Medulla oblongata (tissue), 1 donor: ENCODE measurements at regions not wholly inside any gene's neighbourhood (a gene's known extent, or its start where the extent isn't known, plus 50 kb on each side); places are given as distances from the start of the nearest gene placed in this dataset.
"Not testable (repeated sequence)": the region's sequence is repeated elsewhere in the genome, so short reads cannot be mapped to it uniquely, and the experiment has no call there.

Experiments
- DNase-seq: peaks from one replicate; pipeline ENCODE4 v3.0.0-alpha.2; 2015; ENCODE audit errors: extremely low spot score

DNA sequence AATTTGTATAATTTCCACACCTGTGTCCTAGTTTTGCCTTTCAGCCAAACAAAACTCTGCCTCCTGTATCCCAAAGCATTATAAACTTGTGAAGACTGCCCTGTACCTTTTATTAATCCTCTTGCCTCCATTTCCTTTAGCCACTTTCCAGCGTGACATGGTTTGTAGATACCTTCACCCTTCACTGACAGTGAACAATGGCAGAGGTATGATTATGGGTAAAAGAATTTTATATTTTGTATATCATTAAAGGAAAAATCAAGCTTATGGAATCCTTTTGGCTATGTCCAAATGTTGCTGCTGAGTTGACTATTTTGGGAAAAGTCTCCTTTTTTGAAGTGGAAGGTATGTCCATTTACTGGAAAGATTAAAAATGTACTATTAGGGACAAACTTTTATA, 251.7 kb downstream of the HNMT start:
- DNase-seq = no peak

DNA sequence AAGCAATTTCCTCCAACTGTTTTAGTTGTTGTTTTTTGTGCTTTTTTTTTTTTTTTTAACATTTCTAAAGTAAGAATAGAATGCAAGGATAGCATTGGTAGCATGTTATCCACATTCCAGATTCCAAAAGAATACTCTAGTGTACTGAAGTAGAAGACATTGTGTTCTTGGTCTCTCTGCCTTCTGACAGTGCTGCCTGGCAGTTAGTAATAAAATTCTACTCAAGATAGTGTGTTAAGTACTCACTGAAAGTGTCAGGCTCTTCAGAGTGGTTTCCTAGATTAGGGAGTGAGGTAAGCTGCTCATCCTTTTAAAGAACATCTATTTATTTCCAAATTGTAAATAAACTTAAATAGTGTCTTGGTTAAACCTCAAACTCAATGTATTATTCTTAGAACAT, 253.7 kb downstream of the HNMT start:
- no peak for DNase-seq

GRCh38 chr2:138218397-138218796, 254.1 kb downstream of the HNMT start:
- no peak for DNase-seq

DNA sequence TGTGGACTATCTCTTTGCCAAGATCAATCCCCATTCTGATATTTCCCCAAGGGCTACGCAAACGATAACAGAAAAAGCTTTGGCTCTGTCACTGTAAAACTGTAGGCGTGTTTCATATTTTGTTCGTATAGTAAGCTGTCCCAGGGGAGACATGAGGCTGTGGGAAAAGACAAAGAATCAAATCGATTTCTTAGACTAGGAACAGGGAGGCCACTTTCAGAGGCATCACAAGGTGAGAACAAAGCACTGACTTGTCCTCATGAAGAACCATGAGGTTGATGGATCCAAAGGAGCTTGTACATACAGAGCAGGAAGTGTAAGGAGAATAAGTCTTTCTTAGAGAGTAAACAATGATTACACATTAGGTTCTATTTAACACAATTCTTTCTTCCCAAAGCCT, 255.7 kb downstream of the HNMT start:
- no peak for DNase-seq

GRCh38 chr2:138221358-138221757, 257.1 kb downstream of the HNMT start:
- no peak for DNase-seq

DNA sequence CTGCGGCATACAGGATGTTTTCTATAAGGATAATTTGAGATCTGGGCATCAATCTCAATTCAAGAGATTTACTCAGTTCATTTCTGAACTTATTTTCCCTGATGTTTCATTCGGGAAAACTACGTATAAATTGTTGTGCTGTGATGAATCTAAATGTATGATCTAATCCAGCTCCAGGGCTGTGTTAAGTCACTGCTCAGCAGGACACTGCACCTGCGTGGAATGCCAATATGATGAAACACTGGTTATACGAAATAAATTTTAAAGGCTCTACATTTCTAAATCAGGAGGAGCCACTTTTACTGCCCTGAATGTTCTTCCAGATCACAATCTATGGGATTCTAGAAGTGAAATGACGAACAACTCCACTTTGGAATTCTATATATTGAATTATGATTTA, 259.0 kb downstream of the HNMT start:
- DNase-seq = no peak

GRCh38 chr2:138227195-138227594, 262.9 kb downstream of the HNMT start:
- no peak for DNase-seq

DNA sequence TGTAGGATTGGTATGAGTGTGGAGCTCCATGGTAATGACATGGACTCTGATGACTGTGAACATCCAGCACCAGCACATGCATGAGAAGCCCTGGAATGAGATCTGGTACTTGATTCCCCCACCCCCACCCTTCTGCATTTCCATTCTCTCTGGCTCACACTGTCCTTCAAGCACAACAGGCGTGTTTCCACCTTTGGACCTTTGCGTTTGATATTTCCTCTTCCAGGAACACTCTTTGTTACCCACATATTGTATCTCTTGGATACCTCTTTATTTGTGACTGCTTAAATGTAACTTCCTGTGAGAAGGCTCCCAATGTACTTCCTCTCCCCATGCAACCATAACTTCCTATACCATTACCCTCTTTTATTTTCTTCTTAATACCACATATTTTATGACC, 263.8 kb downstream of the HNMT start:
- no peak for DNase-seq

- DNase-seq = no peak
These were observed 267.3 kb upstream of the SPOPL start for GRCh38 chr2:138234265-138234664.

DNA sequence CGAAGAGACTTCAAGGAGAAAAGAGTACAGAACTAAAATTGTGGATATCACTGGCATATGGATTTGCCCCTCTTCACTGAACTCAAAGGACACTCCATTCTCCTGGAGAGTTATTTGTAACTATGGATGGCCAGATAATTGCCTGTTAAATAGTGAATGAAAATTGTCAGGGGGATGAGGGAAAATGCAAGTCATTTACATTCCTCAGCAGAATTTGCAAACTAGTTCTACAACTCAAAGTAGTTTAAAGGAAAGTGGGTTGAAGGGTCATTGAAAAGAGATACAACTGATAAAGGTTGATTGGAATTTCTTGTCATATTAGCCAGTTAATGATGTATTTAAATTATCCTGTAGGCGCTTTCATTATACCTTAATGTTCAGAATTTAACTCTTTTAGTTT, 266.5 kb upstream of the SPOPL start:
- no peak for DNase-seq

- DNase-seq = no peak
These were observed 265.4 kb upstream of the SPOPL start for GRCh38 chr2:138236142-138236541.

DNA sequence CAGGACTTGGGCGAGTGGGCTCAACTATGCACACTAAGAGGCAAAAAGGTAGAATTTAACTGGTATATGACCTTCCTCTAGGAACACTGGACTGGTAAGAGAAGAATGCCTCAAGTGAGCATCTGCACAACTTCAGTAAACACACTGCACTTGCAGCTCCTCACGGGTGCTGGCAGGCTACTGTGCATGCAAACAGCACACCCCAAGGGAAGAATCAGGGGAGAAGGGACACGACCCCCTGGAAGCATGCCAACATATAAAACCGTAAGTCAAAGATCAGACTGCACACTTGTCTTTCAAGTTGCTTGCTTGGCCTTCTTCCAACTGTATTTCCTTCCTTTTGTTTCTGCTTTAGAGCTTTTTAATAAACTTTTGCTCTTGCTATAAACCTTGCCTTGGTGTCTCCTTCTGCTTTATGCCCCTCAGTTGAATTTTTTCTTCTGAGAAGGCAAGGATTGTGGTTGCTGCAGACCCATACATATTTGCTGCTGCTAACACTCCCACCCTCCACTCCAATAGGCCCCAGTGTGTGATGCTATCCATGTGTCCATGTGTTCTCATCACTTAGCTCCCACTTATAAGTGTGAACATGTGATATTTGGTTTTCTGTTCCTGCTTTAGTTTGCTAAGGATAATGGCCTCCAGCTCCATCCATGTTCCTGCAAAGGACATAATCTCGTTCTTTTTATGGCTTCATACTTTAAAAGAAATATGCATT, 263.7 kb upstream of the SPOPL start:
- DNase-seq = no peak

DNA sequence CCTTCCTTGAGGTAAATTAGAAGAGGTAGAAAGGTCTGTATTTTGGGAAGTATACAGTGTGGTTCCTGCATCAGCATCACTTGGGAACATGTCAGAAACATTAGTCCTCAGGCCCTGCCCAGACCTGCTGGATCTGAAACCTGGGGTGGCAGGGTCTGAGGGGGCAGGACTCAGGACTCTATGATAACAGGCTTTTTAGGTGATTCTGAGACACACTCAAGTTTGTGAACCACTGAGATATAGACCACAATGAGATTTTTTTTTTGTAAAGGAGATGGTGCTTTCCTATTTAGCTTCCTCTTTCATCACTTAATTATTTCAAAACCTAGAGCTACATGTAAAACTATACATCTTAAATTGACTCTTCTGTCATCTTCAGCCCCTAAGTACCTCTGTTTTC, 262.7 kb upstream of the SPOPL start:
- DNase-seq = no peak

DNA sequence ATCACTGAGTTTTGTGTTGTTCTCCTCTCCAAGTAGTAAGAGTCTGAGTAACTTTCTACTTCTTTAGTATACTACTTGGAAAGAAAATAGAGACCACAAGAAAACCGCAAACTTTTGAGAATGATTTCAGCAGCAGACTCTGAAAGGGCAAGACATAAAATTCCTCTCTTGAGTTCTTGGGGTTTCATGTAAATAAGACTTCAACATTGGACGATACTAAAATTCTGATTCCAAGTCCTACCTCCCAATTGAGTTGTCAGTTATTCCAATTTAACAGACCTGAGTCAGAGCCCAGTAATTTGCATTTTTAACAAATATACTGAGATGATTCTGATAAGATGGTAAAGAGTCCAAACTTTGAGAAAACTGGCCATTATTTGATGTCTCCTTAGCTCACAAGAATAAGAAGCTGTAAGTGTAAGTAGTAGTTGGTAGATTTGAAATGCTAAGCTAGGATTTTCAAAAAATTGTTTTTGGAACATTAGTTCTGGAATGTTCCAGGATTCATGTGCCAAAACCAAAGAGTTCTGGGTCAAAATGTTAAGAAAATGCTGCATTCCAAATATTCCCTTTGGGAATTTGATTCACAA, 261.6 kb upstream of the SPOPL start:
- DNase-seq = no peak

DNA sequence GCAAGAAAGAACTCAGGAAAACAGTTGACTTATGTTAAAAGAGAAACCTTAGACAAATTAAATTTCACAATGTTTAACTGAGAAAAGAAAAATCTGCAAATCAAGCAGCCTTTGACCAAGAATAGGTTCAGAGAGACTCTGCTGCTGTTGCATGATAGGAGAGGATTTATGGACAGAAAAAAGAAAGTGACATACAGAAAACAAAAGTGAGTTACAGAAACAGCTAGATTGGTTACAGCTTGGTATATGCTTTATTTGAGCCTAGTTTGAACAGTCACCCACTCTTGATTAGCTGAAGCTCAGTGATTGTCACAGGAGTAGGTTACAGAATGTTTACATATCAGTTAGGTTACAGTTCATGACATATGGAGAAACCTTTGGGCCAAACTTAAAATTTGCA, 258.2 kb upstream of the SPOPL start:
- no peak for DNase-seq

DNA sequence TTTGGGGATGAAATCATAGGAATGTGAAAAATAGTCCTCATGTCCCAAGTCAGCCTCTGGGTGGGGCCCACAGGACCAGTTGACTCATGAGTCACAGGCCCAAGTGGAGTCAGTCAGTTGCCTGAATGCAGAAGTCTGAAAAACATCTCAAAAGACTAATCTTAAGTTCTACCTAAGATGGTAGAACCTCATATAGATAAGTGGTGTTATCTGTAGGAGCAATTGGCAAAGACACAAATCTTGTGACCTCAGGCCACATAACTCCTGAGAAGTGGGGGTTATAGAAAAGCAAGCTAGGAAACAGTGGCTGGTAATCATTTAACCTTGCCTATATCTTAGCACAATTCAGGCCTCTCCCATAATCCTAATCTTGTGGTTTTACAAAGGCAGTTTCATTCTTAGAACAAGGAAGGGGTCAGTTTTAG, 257.1 kb upstream of the SPOPL start:
- no peak for DNase-seq

GRCh38 chr2:138245310-138245709, 256.3 kb upstream of the SPOPL start:
- DNase-seq = no peak

GRCh38 chr2:138247302-138247701, 254.3 kb upstream of the SPOPL start:
- DNase-seq = no peak

DNA sequence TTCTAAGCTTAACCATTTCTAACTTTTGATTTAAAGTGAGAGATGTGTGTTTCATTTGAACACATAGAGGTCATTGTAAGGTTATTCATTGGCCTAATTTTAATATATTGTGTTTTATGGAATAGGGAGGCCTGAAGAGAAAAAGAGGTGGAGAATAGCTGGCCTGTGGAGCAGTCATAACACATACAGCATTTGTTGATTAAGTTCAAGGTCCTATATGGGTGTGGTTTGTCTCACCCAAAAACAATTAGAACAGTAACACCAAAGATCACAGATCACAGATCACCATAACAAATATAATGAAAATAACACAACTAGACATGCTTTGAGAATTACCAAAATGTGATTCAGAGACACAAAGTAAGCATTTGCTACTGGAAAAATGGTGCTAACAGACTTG, 252.4 kb upstream of the SPOPL start:
- DNase-seq = no peak

DNA sequence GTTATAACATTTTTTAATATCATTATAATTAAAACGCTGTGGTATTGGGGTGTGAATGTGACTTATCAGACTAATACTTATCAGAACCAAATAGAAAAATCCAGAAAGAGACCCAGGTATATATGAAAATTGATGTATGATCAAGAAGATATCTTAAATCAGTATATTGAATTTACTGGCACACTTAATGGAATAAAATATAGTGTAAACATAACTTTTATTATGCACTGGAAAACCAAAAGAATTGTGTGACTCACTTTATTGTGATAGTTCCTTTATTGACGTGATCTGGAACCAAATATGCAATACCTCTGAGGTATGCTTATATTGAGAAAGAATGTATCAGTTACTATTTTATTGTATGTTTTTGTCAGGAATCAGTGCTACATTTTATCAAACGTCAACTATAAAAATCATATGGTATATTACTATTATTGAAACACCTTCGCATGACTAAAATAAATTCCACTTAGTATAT, 250.7 kb upstream of the SPOPL start:
- not testable (repeated sequence) for DNase-seq

DNA sequence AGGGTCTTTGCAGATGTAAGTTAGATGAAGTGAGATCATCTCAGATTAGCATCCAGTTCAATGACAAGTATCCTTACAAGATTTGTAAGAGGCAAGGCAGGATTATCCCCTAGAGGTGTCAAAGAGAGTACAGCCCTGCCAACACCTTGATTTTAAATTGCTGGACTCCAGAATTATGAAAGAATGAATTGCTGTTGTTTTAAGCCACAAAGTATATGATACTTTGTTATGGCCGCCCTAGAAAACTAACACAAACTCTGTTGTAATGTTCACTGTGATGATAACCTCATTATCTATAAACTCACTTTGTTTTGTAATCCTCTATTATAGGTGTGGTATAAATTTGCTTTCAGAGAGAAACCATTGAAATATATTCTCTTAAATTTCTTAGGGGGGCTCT, 249.0 kb upstream of the SPOPL start:
- DNase-seq = no peak

DNA sequence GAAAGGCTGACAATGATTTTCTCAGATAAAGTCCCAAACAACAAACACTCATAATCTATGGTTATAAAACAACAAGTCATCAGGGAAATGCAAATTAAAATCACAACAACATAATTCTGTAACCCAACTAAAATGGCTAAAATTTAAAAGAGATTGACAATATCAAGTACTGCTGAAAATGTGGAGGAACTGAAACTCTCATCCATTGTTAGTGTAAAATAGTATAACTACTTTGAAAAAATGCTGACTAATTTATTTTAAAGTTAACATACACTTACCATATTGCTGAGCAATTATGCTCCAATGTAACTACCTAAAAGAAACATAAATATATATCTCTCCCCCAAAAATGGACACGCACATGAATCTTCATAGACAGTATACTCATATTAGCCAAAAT, 245.9 kb upstream of the SPOPL start:
- DNase-seq = no peak

- DNase-seq = no peak
These were observed 234.2 kb upstream of the SPOPL start for GRCh38 chr2:138267161-138267901.
